ENCODE measurements at regions not wholly inside any gene's neighbourhood (a gene's known extent, or its start where the extent isn't known, plus 50 kb on each side); places are given as distances from the start of the nearest gene placed in this dataset.

DNA sequence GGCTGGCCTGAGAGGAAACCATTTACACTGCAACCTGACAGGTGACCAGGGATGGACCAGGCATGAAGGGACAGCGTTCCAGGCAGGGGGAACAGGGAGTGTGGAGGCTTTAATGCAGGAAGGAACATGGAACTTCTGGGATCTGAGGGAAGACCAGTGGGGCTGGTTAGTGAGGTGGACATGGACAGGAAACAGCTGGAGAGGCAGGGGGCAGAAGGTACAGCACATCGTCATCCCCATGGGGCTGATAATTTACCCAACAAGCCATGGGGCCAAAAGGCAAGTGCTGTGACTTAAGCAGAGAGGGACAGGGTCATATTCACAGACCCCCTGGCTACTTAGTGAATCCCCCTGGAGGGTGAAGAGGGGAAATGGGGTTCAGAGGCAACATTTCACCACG, 77.0 kb upstream of the LARS2 start:
- FAIRE-seq (no peak), DNase-seq (ENCODE audit: low read depth in 1 of 2, low spot score in 1 of 2) (no peak), ATAC-seq (no peak)
- Histone ChIP-seq H3K4me1 (no peaks in the 10 kb centered on the region), H3K27ac (no peak overlapping the region), H3K4me2 (no peak overlapping the region), H3K9me3 (no peaks in the 10 kb centered on the region; the same call in 2 of the 3 replicates), H3K4me3 (no peak overlapping the region)
- ChIA-PET CTCF (no interaction called here), POLR2A (no interaction called here)
- TF ChIP-seq HMGXB4 (CRISPR knock-in tag; IDR thresholded peaks at IDR 0.05; ENCODE audit: borderline replicate concordance) (no peak), E2F6 (IDR thresholded peaks at IDR 0.05; ENCODE audit: borderline replicate concordance, low read depth) (no peak), REST (IDR thresholded peaks at IDR 0.05) (no peak), EP300 (IDR thresholded peaks at IDR 0.05) (no peak), SREBF2 (IDR thresholded peaks at IDR 0.05) (no peak), JUNB (IDR thresholded peaks at IDR 0.05) (no peak), CHD2 (IDR thresholded peaks at IDR 0.05; ENCODE audit: low read length, partially characterized antibody) (no peak), RARB (CRISPR knock-in tag; IDR thresholded peaks at IDR 0.05) (no peak), MAZ (IDR thresholded peaks at IDR 0.05; ENCODE audit: borderline replicate concordance, low read depth, low read length) (no peak), FOXS1 (CRISPR knock-in tag; IDR thresholded peaks at IDR 0.05) (no peak), CBX8 (IDR thresholded peaks at IDR 0.05) (no peak)
- TF ChIP-seq, protein P1, sequence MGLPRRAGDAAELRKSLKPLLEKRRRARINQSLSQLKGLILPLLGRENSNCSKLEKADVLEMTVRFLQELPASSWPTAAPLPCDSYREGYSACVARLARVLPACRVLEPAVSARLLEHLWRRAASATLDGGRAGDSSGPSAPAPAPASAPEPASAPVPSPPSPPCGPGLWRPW (IDR thresholded peaks at IDR 0.05), result no peak
- TF ChIP-seq, protein P2, sequence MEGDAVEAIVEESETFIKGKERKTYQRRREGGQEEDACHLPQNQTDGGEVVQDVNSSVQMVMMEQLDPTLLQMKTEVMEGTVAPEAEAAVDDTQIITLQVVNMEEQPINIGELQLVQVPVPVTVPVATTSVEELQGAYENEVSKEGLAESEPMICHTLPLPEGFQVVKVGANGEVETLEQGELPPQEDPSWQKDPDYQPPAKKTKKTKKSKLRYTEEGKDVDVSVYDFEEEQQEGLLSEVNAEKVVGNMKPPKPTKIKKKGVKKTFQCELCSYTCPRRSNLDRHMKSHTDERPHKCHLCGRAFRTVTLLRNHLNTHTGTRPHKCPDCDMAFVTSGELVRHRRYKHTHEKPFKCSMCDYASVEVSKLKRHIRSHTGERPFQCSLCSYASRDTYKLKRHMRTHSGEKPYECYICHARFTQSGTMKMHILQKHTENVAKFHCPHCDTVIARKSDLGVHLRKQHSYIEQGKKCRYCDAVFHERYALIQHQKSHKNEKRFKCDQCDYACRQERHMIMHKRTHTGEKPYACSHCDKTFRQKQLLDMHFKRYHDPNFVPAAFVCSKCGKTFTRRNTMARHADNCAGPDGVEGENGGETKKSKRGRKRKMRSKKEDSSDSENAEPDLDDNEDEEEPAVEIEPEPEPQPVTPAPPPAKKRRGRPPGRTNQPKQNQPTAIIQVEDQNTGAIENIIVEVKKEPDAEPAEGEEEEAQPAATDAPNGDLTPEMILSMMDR (IDR thresholded peaks at IDR 0.05), result no peak
- TF ChIP-seq, protein P3, sequence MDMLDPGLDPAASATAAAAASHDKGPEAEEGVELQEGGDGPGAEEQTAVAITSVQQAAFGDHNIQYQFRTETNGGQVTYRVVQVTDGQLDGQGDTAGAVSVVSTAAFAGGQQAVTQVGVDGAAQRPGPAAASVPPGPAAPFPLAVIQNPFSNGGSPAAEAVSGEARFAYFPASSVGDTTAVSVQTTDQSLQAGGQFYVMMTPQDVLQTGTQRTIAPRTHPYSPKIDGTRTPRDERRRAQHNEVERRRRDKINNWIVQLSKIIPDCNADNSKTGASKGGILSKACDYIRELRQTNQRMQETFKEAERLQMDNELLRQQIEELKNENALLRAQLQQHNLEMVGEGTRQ (IDR thresholded peaks at IDR 0.05), result no peak
- 3% methylated on average over 3 of the region's 3 CpGs for WGBS (ENCODE audit: missing lambda C conversion rate)

DNA sequence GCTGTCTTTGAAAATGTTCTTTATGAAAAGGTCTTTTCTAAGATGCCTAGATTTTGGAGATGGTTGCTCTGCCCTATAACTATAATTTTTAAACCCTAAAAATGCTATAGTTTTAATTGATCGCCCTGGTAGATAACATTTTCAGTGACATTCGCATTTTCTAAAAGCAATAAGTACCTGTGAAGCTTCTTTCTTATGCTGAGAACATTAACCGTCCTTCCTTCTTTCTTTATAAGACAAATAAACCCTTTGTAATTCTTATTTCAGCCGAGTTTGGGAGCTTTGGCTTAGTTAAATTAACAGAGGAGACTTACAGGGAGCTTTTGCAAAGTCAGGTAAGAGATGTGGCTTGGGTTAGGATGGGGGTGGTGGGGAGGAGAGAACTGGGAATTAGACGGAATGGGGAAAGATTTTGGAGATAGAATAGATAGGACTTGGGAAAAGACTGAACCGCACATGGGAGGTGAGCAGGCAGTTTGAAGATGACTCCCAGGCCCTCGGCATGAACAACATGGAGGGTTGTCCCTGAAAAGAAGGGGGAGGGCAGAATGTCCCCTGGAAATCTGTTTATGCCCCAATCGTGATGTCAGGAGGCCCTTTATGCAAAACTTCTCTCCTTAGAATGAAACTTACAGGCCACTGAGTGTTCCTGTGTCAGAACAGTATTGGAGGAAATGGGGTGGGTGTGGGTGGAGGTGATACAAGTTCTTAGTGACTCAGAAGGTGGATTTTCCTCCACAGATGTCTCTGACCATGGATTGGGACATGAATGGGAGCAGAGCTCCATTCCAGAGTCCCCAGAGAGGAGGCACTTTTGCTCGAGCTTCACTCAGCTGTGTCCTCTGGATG, 76.2 kb upstream of the LARS2 start:
- FAIRE-seq (no peak), ATAC-seq (no peak), DNase-seq (ENCODE audit: low read depth in 1 of 2, low spot score in 1 of 2) (no peak)
- ChIA-PET CTCF (no interaction called here), POLR2A (no interaction called here)
- no peak overlapping the region for H3K4me3 ChIP-seq
- WGBS (ENCODE audit: missing lambda C conversion rate), result 12% methylated on average over 9 of the region's 9 CpGs
- H3K4me1 ChIP-seq, result no peaks in the 10 kb centered on the region
- no peak overlapping the region for H3K4me2 ChIP-seq
- H3K27ac ChIP-seq, result no peak overlapping the region
- no peaks in the 10 kb centered on the region; the same call in 2 of the 3 replicates for H3K9me3 ChIP-seq
- TF ChIP-seq SMC3 (IDR thresholded peaks at IDR 0.05), result no peak
- TF ChIP-seq RFX5 (IDR thresholded peaks at IDR 0.05), result no peak
- TF ChIP-seq BHLHE40 (IDR thresholded peaks at IDR 0.05; ENCODE audit: low read depth, low read length), result no peak
- no peak for TF ChIP-seq POLR2A (IDR thresholded peaks at IDR 0.05; ENCODE audit: low read length)
- no peak for TF ChIP-seq RNF2 (IDR thresholded peaks at IDR 0.05; ENCODE audit: borderline replicate concordance, low read depth)
- no peak for TF ChIP-seq POLR2AphosphoS2 (conservative IDR thresholded peaks at IDR 0.05; ENCODE audit: low read length)
- TF ChIP-seq, protein P4, sequence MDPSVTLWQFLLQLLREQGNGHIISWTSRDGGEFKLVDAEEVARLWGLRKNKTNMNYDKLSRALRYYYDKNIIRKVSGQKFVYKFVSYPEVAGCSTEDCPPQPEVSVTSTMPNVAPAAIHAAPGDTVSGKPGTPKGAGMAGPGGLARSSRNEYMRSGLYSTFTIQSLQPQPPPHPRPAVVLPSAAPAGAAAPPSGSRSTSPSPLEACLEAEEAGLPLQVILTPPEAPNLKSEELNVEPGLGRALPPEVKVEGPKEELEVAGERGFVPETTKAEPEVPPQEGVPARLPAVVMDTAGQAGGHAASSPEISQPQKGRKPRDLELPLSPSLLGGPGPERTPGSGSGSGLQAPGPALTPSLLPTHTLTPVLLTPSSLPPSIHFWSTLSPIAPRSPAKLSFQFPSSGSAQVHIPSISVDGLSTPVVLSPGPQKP (IDR thresholded peaks at IDR 0.05; ENCODE audit: low read depth, low read length), result no peak
- TF ChIP-seq, protein P2 (IDR thresholded peaks at IDR 0.05), result no peak
- TF ChIP-seq, protein P5, sequence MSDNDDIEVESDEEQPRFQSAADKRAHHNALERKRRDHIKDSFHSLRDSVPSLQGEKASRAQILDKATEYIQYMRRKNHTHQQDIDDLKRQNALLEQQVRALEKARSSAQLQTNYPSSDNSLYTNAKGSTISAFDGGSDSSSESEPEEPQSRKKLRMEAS (IDR thresholded peaks at IDR 0.05), result no peak
- no peak for TF ChIP-seq EHF (CRISPR knock-in tag; IDR thresholded peaks at IDR 0.05)

Measured in A549 (cell line).